ENCODE measurements at regions not wholly inside any gene's neighbourhood (a gene's known extent, or its start where the extent isn't known, plus 50 kb on each side); places are given as distances from the start of the nearest gene placed in this dataset.

GRCh38 chr13:87903553-87903952 is 232.4 kb downstream of the SLITRK5 start:
- TF ChIP-seq E2F1 (CRISPR knock-in tag; IDR thresholded peaks at IDR 0.05) (no peak), ESRRA (CRISPR knock-in tag; IDR thresholded peaks at IDR 0.05; ENCODE audit: borderline replicate concordance) (no peak), ETV6 (CRISPR knock-in tag; IDR thresholded peaks at IDR 0.05) (no peak), ATF6 (CRISPR knock-in tag; IDR thresholded peaks at IDR 0.05) (no peak), TCF7 (CRISPR knock-in tag; IDR thresholded peaks at IDR 0.05; ENCODE audit: low read depth) (no peak), SP1 (CRISPR knock-in tag; conservative IDR thresholded peaks at IDR 0.05) (no peak), NR2C2 (CRISPR knock-in tag; IDR thresholded peaks at IDR 0.05) (no peak), ELF4 (CRISPR knock-in tag; IDR thresholded peaks at IDR 0.05; ENCODE audit: low read depth) (no peak)
- TF ChIP-seq, protein P1, sequence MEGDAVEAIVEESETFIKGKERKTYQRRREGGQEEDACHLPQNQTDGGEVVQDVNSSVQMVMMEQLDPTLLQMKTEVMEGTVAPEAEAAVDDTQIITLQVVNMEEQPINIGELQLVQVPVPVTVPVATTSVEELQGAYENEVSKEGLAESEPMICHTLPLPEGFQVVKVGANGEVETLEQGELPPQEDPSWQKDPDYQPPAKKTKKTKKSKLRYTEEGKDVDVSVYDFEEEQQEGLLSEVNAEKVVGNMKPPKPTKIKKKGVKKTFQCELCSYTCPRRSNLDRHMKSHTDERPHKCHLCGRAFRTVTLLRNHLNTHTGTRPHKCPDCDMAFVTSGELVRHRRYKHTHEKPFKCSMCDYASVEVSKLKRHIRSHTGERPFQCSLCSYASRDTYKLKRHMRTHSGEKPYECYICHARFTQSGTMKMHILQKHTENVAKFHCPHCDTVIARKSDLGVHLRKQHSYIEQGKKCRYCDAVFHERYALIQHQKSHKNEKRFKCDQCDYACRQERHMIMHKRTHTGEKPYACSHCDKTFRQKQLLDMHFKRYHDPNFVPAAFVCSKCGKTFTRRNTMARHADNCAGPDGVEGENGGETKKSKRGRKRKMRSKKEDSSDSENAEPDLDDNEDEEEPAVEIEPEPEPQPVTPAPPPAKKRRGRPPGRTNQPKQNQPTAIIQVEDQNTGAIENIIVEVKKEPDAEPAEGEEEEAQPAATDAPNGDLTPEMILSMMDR (IDR thresholded peaks at IDR 0.05) = no peak
- TF ChIP-seq, protein P2, sequence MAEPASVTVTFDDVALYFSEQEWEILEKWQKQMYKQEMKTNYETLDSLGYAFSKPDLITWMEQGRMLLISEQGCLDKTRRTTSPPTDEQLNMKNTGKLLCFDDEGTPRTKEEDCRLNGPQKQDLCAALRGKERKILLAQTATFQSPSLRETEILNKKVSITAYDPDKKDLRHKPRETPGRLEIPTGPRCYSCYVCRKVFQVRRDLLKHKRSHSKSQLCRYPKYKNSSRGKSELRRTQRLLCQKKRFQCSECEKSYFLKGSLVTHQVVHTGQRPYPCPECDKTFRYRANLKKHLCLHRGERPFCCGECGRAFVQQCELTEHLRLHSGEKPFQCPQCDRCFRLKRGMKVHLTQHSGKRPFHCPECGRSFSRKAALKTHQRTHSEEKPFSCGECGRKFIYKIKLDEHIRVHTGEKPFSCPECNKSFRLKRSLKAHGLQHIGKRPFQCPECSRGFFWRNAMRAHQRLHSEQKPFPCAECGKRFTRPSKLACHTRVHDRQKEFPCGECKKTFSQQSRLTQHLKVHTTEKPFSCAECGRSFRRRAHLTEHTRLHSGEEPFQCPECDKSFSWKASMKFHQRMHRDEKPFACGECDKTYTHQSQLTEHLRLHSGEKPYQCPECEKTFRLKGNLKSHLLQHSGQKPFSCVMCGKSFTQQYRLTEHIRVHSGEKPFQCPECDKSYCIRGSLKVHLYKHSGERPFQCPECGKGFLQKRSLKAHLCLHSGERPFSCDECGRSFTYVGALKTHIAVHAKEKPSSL (CRISPR knock-in tag; conservative IDR thresholded peaks at IDR 0.05) = no peak
